ENCODE measurements at regions not wholly inside any gene's neighbourhood (a gene's known extent, or its start where the extent isn't known, plus 50 kb on each side); places are given as distances from the start of the nearest gene placed in this dataset.
"Not testable (repeated sequence)": the region's sequence is repeated elsewhere in the genome, so short reads cannot be mapped to it uniquely, and the experiment has no call there.

GRCh38 chr4:111113591-111113990, 490.7 kb upstream of the PITX2 start:
- no peaks in the 10 kb centered on the region for H3K27me3 ChIP-seq (ENCODE audit: control insufficient read depth in 1 of 2, insufficient read depth in 2 of 2, low read length in 2 of 2)
- no peaks in the 10 kb centered on the region for H3K36me3 ChIP-seq (ENCODE audit: control insufficient read depth in 1 of 2, insufficient read depth in 2 of 2, low read length in 2 of 2)
- H3K27ac ChIP-seq (ENCODE audit: low read depth, low read length), result no peak overlapping the region
- H3K4me1 ChIP-seq (ENCODE audit: control insufficient read depth in 1 of 2, insufficient read depth in 2 of 2, low read length in 2 of 2), result no peaks in the 10 kb centered on the region
- no peaks in the 10 kb centered on the region for H3K9me3 ChIP-seq (ENCODE audit: control insufficient read depth in 1 of 2, low read length in 2 of 2)
- H3K4me3 ChIP-seq (ENCODE audit: low read depth in 1 of 2, low read length in 2 of 2), result no peak overlapping the region
- H3K9ac ChIP-seq (ENCODE audit: low read depth in 1 of 2, low read length in 2 of 2), result no peak overlapping the region

- no peaks in the 10 kb centered on the region for H3K9me3 ChIP-seq (ENCODE audit: control insufficient read depth in 1 of 2, low read length in 2 of 2)
- H3K27ac ChIP-seq (ENCODE audit: low read depth, low read length), result no peak overlapping the region
- no peaks in the 10 kb centered on the region for H3K36me3 ChIP-seq (ENCODE audit: control insufficient read depth in 1 of 2, insufficient read depth in 2 of 2, low read length in 2 of 2)
- H3K27me3 ChIP-seq (ENCODE audit: control insufficient read depth in 1 of 2, insufficient read depth in 2 of 2, low read length in 2 of 2), result no peaks in the 10 kb centered on the region
- H3K9ac ChIP-seq (ENCODE audit: low read depth in 1 of 2, low read length in 2 of 2), result no peak overlapping the region
- no peak overlapping the region for H3K4me3 ChIP-seq (ENCODE audit: low read depth in 1 of 2, low read length in 2 of 2)
- no peaks in the 10 kb centered on the region for H3K4me1 ChIP-seq (ENCODE audit: control insufficient read depth in 1 of 2, insufficient read depth in 2 of 2, low read length in 2 of 2)
Observed at GRCh38 chr4:111115881-111116280, 493.0 kb upstream of the PITX2 start.

GRCh38 chr4:111120191-111120590, 497.3 kb upstream of the PITX2 start:
- no peaks in the 10 kb centered on the region for H3K36me3 ChIP-seq (ENCODE audit: control insufficient read depth in 1 of 2, insufficient read depth in 2 of 2, low read length in 2 of 2)
- no peak overlapping the region for H3K27ac ChIP-seq (ENCODE audit: low read depth, low read length)
- no peaks in the 10 kb centered on the region for H3K9me3 ChIP-seq (ENCODE audit: control insufficient read depth in 1 of 2, low read length in 2 of 2)
- H3K27me3 ChIP-seq (ENCODE audit: control insufficient read depth in 1 of 2, insufficient read depth in 2 of 2, low read length in 2 of 2), result no peaks in the 10 kb centered on the region
- no peak overlapping the region for H3K4me3 ChIP-seq (ENCODE audit: low read depth in 1 of 2, low read length in 2 of 2)
- no peak overlapping the region for H3K9ac ChIP-seq (ENCODE audit: low read depth in 1 of 2, low read length in 2 of 2)
- no peaks in the 10 kb centered on the region for H3K4me1 ChIP-seq (ENCODE audit: control insufficient read depth in 1 of 2, insufficient read depth in 2 of 2, low read length in 2 of 2)

- Histone ChIP-seq H3K27me3 (ENCODE audit: control insufficient read depth in 1 of 2, insufficient read depth in 2 of 2, low read length in 2 of 2) (no peaks in the 10 kb centered on the region), H3K9me3 (ENCODE audit: control insufficient read depth in 1 of 2, low read length in 2 of 2) (no peaks in the 10 kb centered on the region), H3K4me3 (ENCODE audit: low read depth in 1 of 2, low read length in 2 of 2) (no peak overlapping the region), H3K4me1 (ENCODE audit: control insufficient read depth in 1 of 2, insufficient read depth in 2 of 2, low read length in 2 of 2) (no peaks in the 10 kb centered on the region), H3K9ac (ENCODE audit: low read depth in 1 of 2, low read length in 2 of 2) (no peak overlapping the region), H3K36me3 (ENCODE audit: control insufficient read depth in 1 of 2, insufficient read depth in 2 of 2, low read length in 2 of 2) (no peaks in the 10 kb centered on the region), H3K27ac (ENCODE audit: low read depth, low read length) (no peak overlapping the region)
Observed at GRCh38 chr4:111126340-111126739, 503.5 kb upstream of the PITX2 start.

GRCh38 chr4:111127841-111128240, 505.0 kb upstream of the PITX2 start:
- H3K4me3 ChIP-seq (ENCODE audit: low read depth in 1 of 2, low read length in 2 of 2), result no peak overlapping the region
- H3K27ac ChIP-seq (ENCODE audit: low read depth, low read length), result no peak overlapping the region
- no peak overlapping the region for H3K9ac ChIP-seq (ENCODE audit: low read depth in 1 of 2, low read length in 2 of 2)
- H3K36me3 ChIP-seq (ENCODE audit: control insufficient read depth in 1 of 2, insufficient read depth in 2 of 2, low read length in 2 of 2), result no peaks in the 10 kb centered on the region
- no peaks in the 10 kb centered on the region for H3K27me3 ChIP-seq (ENCODE audit: control insufficient read depth in 1 of 2, insufficient read depth in 2 of 2, low read length in 2 of 2)
- no peaks in the 10 kb centered on the region for H3K9me3 ChIP-seq (ENCODE audit: control insufficient read depth in 1 of 2, low read length in 2 of 2)
- H3K4me1 ChIP-seq (ENCODE audit: control insufficient read depth in 1 of 2, insufficient read depth in 2 of 2, low read length in 2 of 2), result no peaks in the 10 kb centered on the region

GRCh38 chr4:111128327-111128726, 505.4 kb upstream of the PITX2 start:
- Histone ChIP-seq H3K9me3 (ENCODE audit: control insufficient read depth in 1 of 2, low read length in 2 of 2) (no peaks in the 10 kb centered on the region), H3K9ac (ENCODE audit: low read depth in 1 of 2, low read length in 2 of 2) (no peak overlapping the region), H3K27ac (ENCODE audit: low read depth, low read length) (no peak overlapping the region), H3K4me1 (ENCODE audit: control insufficient read depth in 1 of 2, insufficient read depth in 2 of 2, low read length in 2 of 2) (no peaks in the 10 kb centered on the region), H3K27me3 (ENCODE audit: control insufficient read depth in 1 of 2, insufficient read depth in 2 of 2, low read length in 2 of 2) (no peaks in the 10 kb centered on the region), H3K4me3 (ENCODE audit: low read depth in 1 of 2, low read length in 2 of 2) (no peak overlapping the region), H3K36me3 (ENCODE audit: control insufficient read depth in 1 of 2, insufficient read depth in 2 of 2, low read length in 2 of 2) (no peaks in the 10 kb centered on the region)

GRCh38 chr4:111136438-111136837, 513.6 kb upstream of the PITX2 start:
- no peak overlapping the region for H3K9ac ChIP-seq (ENCODE audit: low read depth in 1 of 2, low read length in 2 of 2)
- H3K36me3 ChIP-seq (ENCODE audit: control insufficient read depth in 1 of 2, insufficient read depth in 2 of 2, low read length in 2 of 2), result no peaks in the 10 kb centered on the region
- no peaks in the 10 kb centered on the region for H3K9me3 ChIP-seq (ENCODE audit: control insufficient read depth in 1 of 2, low read length in 2 of 2)
- no peaks in the 10 kb centered on the region for H3K27me3 ChIP-seq (ENCODE audit: control insufficient read depth in 1 of 2, insufficient read depth in 2 of 2, low read length in 2 of 2)
- no peak overlapping the region for H3K27ac ChIP-seq (ENCODE audit: low read depth, low read length)
- no peak overlapping the region for H3K4me3 ChIP-seq (ENCODE audit: low read depth in 1 of 2, low read length in 2 of 2)
- H3K4me1 ChIP-seq (ENCODE audit: control insufficient read depth in 1 of 2, insufficient read depth in 2 of 2, low read length in 2 of 2), result no peaks in the 10 kb centered on the region

- Histone ChIP-seq H3K9me3 (ENCODE audit: control insufficient read depth in 1 of 2, low read length in 2 of 2) (no peaks in the 10 kb centered on the region), H3K27me3 (ENCODE audit: control insufficient read depth in 1 of 2, insufficient read depth in 2 of 2, low read length in 2 of 2) (no peaks in the 10 kb centered on the region), H3K4me1 (ENCODE audit: control insufficient read depth in 1 of 2, insufficient read depth in 2 of 2, low read length in 2 of 2) (no peaks in the 10 kb centered on the region)
Observed at GRCh38 chr4:111136967-111137366, 514.1 kb upstream of the PITX2 start.

GRCh38 chr4:111143510-111143909, 520.6 kb upstream of the PITX2 start:
- no peak overlapping the region for H3K4me3 ChIP-seq (ENCODE audit: low read depth in 1 of 2, low read length in 2 of 2)
- H3K27me3 ChIP-seq (ENCODE audit: control insufficient read depth in 1 of 2, insufficient read depth in 2 of 2, low read length in 2 of 2), result no peaks in the 10 kb centered on the region
- no peak overlapping the region for H3K9ac ChIP-seq (ENCODE audit: low read depth in 1 of 2, low read length in 2 of 2)
- no peaks in the 10 kb centered on the region for H3K4me1 ChIP-seq (ENCODE audit: control insufficient read depth in 1 of 2, insufficient read depth in 2 of 2, low read length in 2 of 2)
- H3K36me3 ChIP-seq (ENCODE audit: control insufficient read depth in 1 of 2, insufficient read depth in 2 of 2, low read length in 2 of 2), result no peaks in the 10 kb centered on the region
- no peak overlapping the region for H3K27ac ChIP-seq (ENCODE audit: low read depth, low read length)
- no peaks in the 10 kb centered on the region for H3K9me3 ChIP-seq (ENCODE audit: control insufficient read depth in 1 of 2, low read length in 2 of 2)

More at GRCh38 chr4:111136967-111137366, 514.1 kb upstream of the PITX2 start:
- Histone ChIP-seq H3K9ac (ENCODE audit: low read depth in 1 of 2, low read length in 2 of 2) (no peak overlapping the region), H3K27ac (ENCODE audit: low read depth, low read length) (no peak overlapping the region), H3K4me3 (ENCODE audit: low read depth in 1 of 2, low read length in 2 of 2) (no peak overlapping the region), H3K36me3 (ENCODE audit: control insufficient read depth in 1 of 2, insufficient read depth in 2 of 2, low read length in 2 of 2) (no peaks in the 10 kb centered on the region)

- Histone ChIP-seq H3K9me3 (ENCODE audit: control insufficient read depth in 1 of 2, low read length in 2 of 2) (peaks cover 8 to 11% of the 10 kb centered on the region in 2 donors), H3K27me3 (ENCODE audit: control insufficient read depth in 1 of 2, insufficient read depth in 2 of 2, low read length in 2 of 2) (no peaks in the 10 kb centered on the region), H3K4me3 (ENCODE audit: low read depth in 1 of 2, low read length in 2 of 2) (no peak overlapping the region), H3K36me3 (ENCODE audit: control insufficient read depth in 1 of 2, insufficient read depth in 2 of 2, low read length in 2 of 2) (no peaks in the 10 kb centered on the region), H3K27ac (ENCODE audit: low read depth, low read length) (no peak overlapping the region), H3K4me1 (ENCODE audit: control insufficient read depth in 1 of 2, insufficient read depth in 2 of 2, low read length in 2 of 2) (no peaks in the 10 kb centered on the region), H3K9ac (ENCODE audit: low read depth in 1 of 2, low read length in 2 of 2) (no peak overlapping the region)
Observed at GRCh38 chr4:111154934-111155333, 532.1 kb upstream of the PITX2 start.

GRCh38 chr4:111164556-111164955, 541.7 kb upstream of the PITX2 start:
- not testable (repeated sequence) for H3K9me3 ChIP-seq (ENCODE audit: control insufficient read depth in 1 of 2, low read length in 2 of 2); H3K27ac ChIP-seq (ENCODE audit: low read depth, low read length); H3K4me1 ChIP-seq (ENCODE audit: control insufficient read depth in 1 of 2, insufficient read depth in 2 of 2, low read length in 2 of 2); H3K4me3 ChIP-seq (ENCODE audit: low read depth in 1 of 2, low read length in 2 of 2); H3K36me3 ChIP-seq (ENCODE audit: control insufficient read depth in 1 of 2, insufficient read depth in 2 of 2, low read length in 2 of 2); H3K9ac ChIP-seq (ENCODE audit: low read depth in 1 of 2, low read length in 2 of 2); H3K27me3 ChIP-seq (ENCODE audit: control insufficient read depth in 1 of 2, insufficient read depth in 2 of 2, low read length in 2 of 2)

All from duodenal mucosa (tissue), 2 donors.